SJSA1 (cell line): ENCODE measurements at regions not wholly inside any gene's neighbourhood (a gene's known extent, or its start where the extent isn't known, plus 50 kb on each side); places are given as distances from the start of the nearest gene placed in this dataset.
A peak's percentile ranks its signal among the peaks of the same experiment; 100 is the strongest.

Experiments
- DNase-seq, 2 experiments: peaks; one replicate each; pipeline ENCODE4 v3.0.0-alpha.2; 2015 to 2020; ENCODE audit warnings: low spot score in 2 of 2, low read depth in 1 of 2
- H3K27ac ChIP-seq: fragments of 250-450 bp; sonication (Bioruptor Pico); 2 replicates; pipeline ENCODE4 v1.5.1; 2020; ENCODE audit warnings: mild to moderate bottlenecking, moderate library complexity
- H3K27me3 ChIP-seq: fragments of 250-450 bp; sonication (Bioruptor Pico); replicated peaks from 2 replicates; pipeline ENCODE4 v1.5.1; 2020; ENCODE audit warnings: mild to moderate bottlenecking, moderate library complexity
- H3K36me3 ChIP-seq: fragments of 250-450 bp; sonication (Bioruptor Pico); 2 replicates; pipeline ENCODE4 v1.5.1; 2020; ENCODE audit warnings: mild to moderate bottlenecking
- H3K4me1 ChIP-seq: fragments of 250-450 bp; sonication (Bioruptor Pico); replicated peaks from 2 replicates; pipeline ENCODE4 v1.6.1; 2021; ENCODE audit warnings: mild to moderate bottlenecking
- H3K4me3 ChIP-seq: fragments of 250-450 bp; sonication (Bioruptor Pico); 2 replicates; pipeline ENCODE4 v1.5.1; 2020; ENCODE audit warnings: mild to moderate bottlenecking
- H3K9me3 ChIP-seq: fragments of 250-450 bp; sonication (Bioruptor Pico); replicated peaks from 2 replicates; pipeline ENCODE4 v1.5.1; 2020; ENCODE audit warnings: mild to moderate bottlenecking

- no peak overlapping the region for H3K27ac ChIP-seq
- no peak for DNase-seq
- no peaks in the 10 kb centered on the region for H3K27me3 ChIP-seq
- H3K4me3 ChIP-seq, result no peak overlapping the region
- H3K36me3 ChIP-seq, result no peaks in the 10 kb centered on the region
- peaks cover 6% of the 10 kb centered on the region; the same call in 1 of the 2 replicates for H3K4me1 ChIP-seq
- no peaks in the 10 kb centered on the region for H3K9me3 ChIP-seq
Measured at GRCh38 chr6:90939906-90940305, 353.0 kb upstream of the MAP3K7 start.

- no peaks in the 10 kb centered on the region for H3K9me3 ChIP-seq
- no peak overlapping the region for H3K4me3 ChIP-seq
- peak in 1 of 2 experiments; percentile 21 for DNase-seq
- no peaks in the 10 kb centered on the region; the same call in 1 of the 2 replicates for H3K27me3 ChIP-seq
- H3K36me3 ChIP-seq, result no peaks in the 10 kb centered on the region
- H3K27ac ChIP-seq, result no peak overlapping the region
- peaks cover 6% of the 10 kb centered on the region; the same call in 1 of the 2 replicates for H3K4me1 ChIP-seq
Measured at GRCh38 chr6:90938122-90938521, 351.2 kb upstream of the MAP3K7 start.

- Histone ChIP-seq H3K4me3 (no peak overlapping the region), H3K36me3 (no peaks in the 10 kb centered on the region), H3K9me3 (no peaks in the 10 kb centered on the region), H3K4me1 (peaks cover 6% of the 10 kb centered on the region; the same call in 1 of the 2 replicates), H3K27ac (no peak overlapping the region), H3K27me3 (no peaks in the 10 kb centered on the region; the same call in 1 of the 2 replicates)
- DNase-seq, result no peak
Measured at GRCh38 chr6:90936286-90936685, 349.4 kb upstream of the MAP3K7 start.

DNA sequence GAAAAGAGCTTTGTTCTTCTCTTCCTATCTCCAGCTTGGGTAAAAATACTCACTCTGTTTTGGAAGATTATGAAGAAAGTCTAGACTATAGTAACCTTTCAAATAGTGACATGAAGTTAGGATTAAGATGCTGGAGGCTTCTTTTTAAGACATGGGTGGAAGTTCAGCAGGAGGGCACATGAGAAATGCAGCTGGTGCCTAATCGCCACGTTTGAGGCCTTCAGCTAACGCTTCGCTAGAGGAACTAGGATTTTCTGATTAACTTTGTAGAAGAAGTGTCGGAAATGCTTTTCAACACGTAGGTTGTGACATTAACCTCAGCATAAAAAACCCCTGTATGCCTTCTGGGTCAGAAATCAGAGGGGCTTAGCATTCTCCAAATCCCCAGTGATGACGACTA, 348.1 kb upstream of the MAP3K7 start:
- no peaks in the 10 kb centered on the region; the same call in 1 of the 2 replicates for H3K27me3 ChIP-seq
- no peaks in the 10 kb centered on the region for H3K9me3 ChIP-seq
- no peak overlapping the region for H3K4me3 ChIP-seq
- peaks cover 6% of the 10 kb centered on the region; the same call in 1 of the 2 replicates for H3K4me1 ChIP-seq
- no peak for DNase-seq
- H3K27ac ChIP-seq, result no peak overlapping the region
- H3K36me3 ChIP-seq, result no peaks in the 10 kb centered on the region

DNA sequence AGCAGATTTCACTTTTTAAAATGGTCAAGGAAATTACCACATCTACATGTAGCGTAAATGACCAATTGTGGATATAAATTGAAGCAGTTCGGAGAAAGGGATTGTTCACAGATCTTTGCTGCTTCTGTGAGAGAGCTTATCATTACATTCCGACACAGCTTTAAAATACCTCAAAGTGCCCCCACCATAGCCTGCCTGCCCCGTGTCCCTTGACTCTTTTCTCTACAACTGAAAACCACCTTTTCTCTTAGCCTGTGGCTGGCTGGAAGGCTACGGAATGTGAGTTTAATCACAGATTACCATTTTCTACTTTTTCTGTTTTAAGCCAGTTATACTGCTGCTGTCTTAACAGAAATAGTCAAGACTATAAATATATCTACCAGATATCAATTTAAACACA, 347.2 kb upstream of the MAP3K7 start:
- H3K4me1 ChIP-seq, result peaks cover 6% of the 10 kb centered on the region; the same call in 1 of the 2 replicates
- H3K9me3 ChIP-seq, result no peaks in the 10 kb centered on the region
- H3K36me3 ChIP-seq, result no peaks in the 10 kb centered on the region
- H3K4me3 ChIP-seq, result no peak overlapping the region
- no peak for DNase-seq
- no peaks in the 10 kb centered on the region; the same call in 1 of the 2 replicates for H3K27me3 ChIP-seq
- no peak overlapping the region for H3K27ac ChIP-seq

- no peaks in the 10 kb centered on the region for H3K9me3 ChIP-seq
- H3K36me3 ChIP-seq, result no peaks in the 10 kb centered on the region
- H3K27ac ChIP-seq, result no peak overlapping the region
- H3K4me1 ChIP-seq, result no peaks in the 10 kb centered on the region
- DNase-seq, result no peak
- H3K4me3 ChIP-seq, result no peak overlapping the region
- no peaks in the 10 kb centered on the region; the same call in 1 of the 2 replicates for H3K27me3 ChIP-seq
Measured at GRCh38 chr6:90932351-90932750, 345.5 kb upstream of the MAP3K7 start.

DNA sequence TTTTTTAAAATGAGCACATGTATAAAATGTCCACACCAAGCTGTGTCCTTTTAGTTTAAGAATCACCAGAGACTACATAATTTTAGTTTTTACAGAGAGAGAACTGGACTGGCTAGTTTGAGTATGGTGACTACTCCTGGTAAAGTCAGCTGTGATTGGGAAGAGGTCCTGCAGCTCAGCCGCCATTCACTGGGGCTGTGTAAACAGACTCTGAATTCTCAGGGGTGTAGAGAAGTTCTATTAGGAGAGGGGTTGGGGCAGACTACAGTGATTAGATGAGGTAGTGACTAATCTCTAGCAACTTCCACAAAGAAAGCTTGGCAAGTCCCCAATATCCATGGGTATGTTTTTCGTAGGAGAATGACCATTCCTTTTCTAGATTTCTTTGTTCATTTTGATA, 341.2 kb upstream of the MAP3K7 start:
- H3K4me3 ChIP-seq, result no peak overlapping the region
- DNase-seq, result no peak
- H3K36me3 ChIP-seq, result no peaks in the 10 kb centered on the region
- no peaks in the 10 kb centered on the region for H3K4me1 ChIP-seq
- no peaks in the 10 kb centered on the region for H3K27me3 ChIP-seq
- H3K9me3 ChIP-seq, result no peaks in the 10 kb centered on the region
- no peak overlapping the region for H3K27ac ChIP-seq

- Histone ChIP-seq H3K4me3 (no peak overlapping the region), H3K36me3 (no peaks in the 10 kb centered on the region)
- DNase-seq, result no peak
Measured at GRCh38 chr6:90925726-90926125, 338.9 kb upstream of the MAP3K7 start.

DNA sequence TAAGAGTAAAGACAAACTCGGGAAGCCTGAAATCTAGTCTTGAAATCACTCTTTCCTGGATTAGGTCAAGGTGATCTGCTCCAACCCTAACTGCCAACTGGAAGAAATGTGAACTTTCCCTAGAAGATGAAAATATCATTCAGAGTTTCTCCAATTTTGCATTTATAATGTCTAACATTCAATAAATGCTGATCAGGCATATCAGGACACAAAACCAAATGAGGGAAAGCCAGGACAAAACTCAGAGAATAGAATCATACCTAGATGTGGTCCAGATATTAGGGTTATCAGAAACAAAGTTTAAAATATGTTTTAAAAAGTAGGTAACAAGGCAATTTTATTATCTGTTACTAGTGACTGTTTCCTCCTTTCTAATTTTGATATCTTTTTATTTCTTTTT, 335.5 kb upstream of the MAP3K7 start:
- Histone ChIP-seq H3K4me1 (no peaks in the 10 kb centered on the region), H3K27ac (no peak overlapping the region), H3K4me3 (no peak overlapping the region), H3K27me3 (no peaks in the 10 kb centered on the region), H3K9me3 (no peaks in the 10 kb centered on the region), H3K36me3 (no peaks in the 10 kb centered on the region)
- no peak for DNase-seq

More at GRCh38 chr6:90925726-90926125, 338.9 kb upstream of the MAP3K7 start:
- Histone ChIP-seq H3K27ac (no peak overlapping the region), H3K9me3 (no peaks in the 10 kb centered on the region), H3K27me3 (no peaks in the 10 kb centered on the region), H3K4me1 (no peaks in the 10 kb centered on the region)

DNA sequence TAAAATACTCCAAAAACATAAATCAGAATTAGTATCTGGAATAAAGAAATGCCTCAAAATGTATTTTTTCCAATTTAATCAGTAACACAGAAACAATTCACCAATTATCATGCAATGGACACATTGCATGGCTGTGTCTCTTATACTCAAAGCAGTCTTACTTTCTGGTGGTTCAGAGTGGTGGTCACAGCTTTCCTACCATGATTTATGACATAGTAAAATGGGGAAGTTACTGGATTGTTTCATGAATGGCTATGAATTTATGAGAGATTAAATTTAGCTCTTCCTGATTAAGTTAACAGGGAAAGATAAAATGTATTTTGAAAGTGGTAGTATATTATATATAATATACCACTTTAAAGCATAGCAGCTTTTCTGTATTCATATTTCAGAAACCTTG, 331.5 kb upstream of the MAP3K7 start:
- Histone ChIP-seq H3K27ac (no peak overlapping the region), H3K36me3 (no peaks in the 10 kb centered on the region), H3K9me3 (no peaks in the 10 kb centered on the region), H3K27me3 (no peaks in the 10 kb centered on the region), H3K4me3 (no peak overlapping the region), H3K4me1 (no peaks in the 10 kb centered on the region)
- DNase-seq, result no peak

DNA sequence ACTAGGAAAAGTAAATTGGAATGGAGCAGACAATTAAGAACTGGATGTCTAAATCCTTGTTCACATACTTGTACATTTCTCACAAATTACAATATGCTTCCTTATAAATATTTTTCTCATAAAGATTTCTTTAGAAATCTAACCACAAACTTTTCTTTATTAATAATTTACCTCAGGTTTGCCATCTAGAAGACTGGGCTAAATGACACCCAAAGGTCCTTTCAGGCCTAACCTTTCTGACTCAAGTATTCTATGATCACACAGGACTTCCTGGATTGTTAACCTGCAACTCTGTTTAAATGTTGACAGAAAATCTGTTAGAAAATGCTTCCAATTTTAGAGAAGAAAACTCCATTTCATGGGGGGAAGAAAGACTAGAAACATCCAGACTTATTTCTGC, 330.5 kb upstream of the MAP3K7 start:
- H3K4me1 ChIP-seq, result no peaks in the 10 kb centered on the region
- no peak for DNase-seq
- no peaks in the 10 kb centered on the region for H3K27me3 ChIP-seq
- H3K36me3 ChIP-seq, result no peaks in the 10 kb centered on the region
- H3K27ac ChIP-seq, result no peak overlapping the region
- H3K9me3 ChIP-seq, result no peaks in the 10 kb centered on the region
- H3K4me3 ChIP-seq, result no peak overlapping the region

- Histone ChIP-seq H3K4me1 (no peaks in the 10 kb centered on the region), H3K4me3 (no peak overlapping the region), H3K9me3 (no peaks in the 10 kb centered on the region), H3K36me3 (no peaks in the 10 kb centered on the region), H3K27ac (no peak overlapping the region), H3K27me3 (no peaks in the 10 kb centered on the region)
- no peak for DNase-seq
Measured at GRCh38 chr6:90916968-90917367, 330.1 kb upstream of the MAP3K7 start.

DNA sequence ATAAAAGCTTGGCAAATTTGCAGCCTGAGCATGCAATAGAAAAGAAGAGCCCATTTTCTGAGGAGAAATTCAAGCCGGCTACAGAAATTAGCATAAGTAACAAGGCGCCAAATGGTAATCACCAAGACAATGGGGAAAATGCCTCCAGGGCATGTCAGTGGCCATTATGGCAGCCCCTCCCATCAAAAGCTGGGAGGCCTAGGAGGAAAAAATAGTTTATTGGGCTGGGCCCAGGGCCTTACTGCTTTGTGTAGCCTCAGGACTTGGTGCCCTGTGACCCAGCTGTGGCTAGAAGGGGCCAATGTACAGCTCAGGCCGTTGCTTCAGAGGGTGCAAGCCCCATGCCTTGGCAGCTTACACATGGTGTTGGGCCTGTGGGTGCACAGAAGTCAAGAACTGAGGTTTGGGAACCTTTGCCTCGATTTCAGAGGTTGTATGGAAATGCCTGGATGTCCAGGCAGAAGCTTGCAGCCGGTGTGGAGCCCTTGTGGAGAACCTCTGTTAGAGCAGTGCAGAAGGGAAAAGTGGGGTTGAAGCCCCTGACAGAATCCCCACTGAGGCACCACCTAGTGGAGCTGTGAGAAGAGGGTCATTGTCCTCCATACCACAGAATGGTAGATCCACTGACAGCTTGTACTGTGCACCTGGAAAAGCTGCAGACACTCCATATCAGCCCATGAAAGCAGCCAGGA, 328.5 kb upstream of the MAP3K7 start:
- H3K9me3 ChIP-seq, result no peaks in the 10 kb centered on the region
- no peaks in the 10 kb centered on the region for H3K4me1 ChIP-seq
- H3K4me3 ChIP-seq, result no peak overlapping the region
- no peak overlapping the region for H3K27ac ChIP-seq
- H3K27me3 ChIP-seq, result no peaks in the 10 kb centered on the region
- H3K36me3 ChIP-seq, result no peaks in the 10 kb centered on the region
- DNase-seq, result no peak

GRCh38 chr6:90914312-90914711, 327.4 kb upstream of the MAP3K7 start:
- no peaks in the 10 kb centered on the region for H3K4me1 ChIP-seq
- no peaks in the 10 kb centered on the region for H3K9me3 ChIP-seq
- no peaks in the 10 kb centered on the region for H3K36me3 ChIP-seq
- no peak overlapping the region for H3K27ac ChIP-seq
- no peak for DNase-seq
- no peak overlapping the region for H3K4me3 ChIP-seq
- no peaks in the 10 kb centered on the region for H3K27me3 ChIP-seq
